Ovary (tissue), 3 donors: ENCODE measurements at regions not wholly inside any gene's neighbourhood (a gene's known extent, or its start where the extent isn't known, plus 50 kb on each side); places are given as distances from the start of the nearest gene placed in this dataset.
"Not testable (repeated sequence)": the region's sequence is repeated elsewhere in the genome, so short reads cannot be mapped to it uniquely, and the experiment has no call there.

ENCODE experiments used
- CTCF ChIP-seq, 3 donors: fragments of 450-650 bp in 2 of 3; fragments of 200-600 bp in 1 of 3; IDR thresholded peaks; one replicate each; pipeline versions ENCODE4 v1.5.1 to v1.8.0; 2016 to 2022; ENCODE audit warnings: antibody characterized with exemption in 3 of 3, mild to moderate bottlenecking in 1 of 3
- EP300 ChIP-seq: sonication (generic); formaldehyde crosslinking; IDR thresholded peaks from one replicate; pipeline ENCODE4 v1.6.1; 2017; ENCODE audit warnings: antibody characterized with exemption
- POLR2A ChIP-seq: fragments of 450-650 bp; IDR thresholded peaks from one replicate; pipeline ENCODE4 v1.6.1; 2017; ENCODE audit warnings: antibody characterized with exemption, mild to moderate bottlenecking, moderate library complexity
- donor health status: DM: no; HTN: no; CAD: no.

GRCh38 chr2:184054419-184054818 is 543.9 kb upstream of the ZNF804A start:
- not testable (repeated sequence) for TF ChIP-seq CTCF (IDR thresholded peaks at IDR 0.05); POLR2A; EP300
